DOHH2 (cell line): ENCODE measurements at regions not wholly inside any gene's neighbourhood (a gene's known extent, or its start where the extent isn't known, plus 50 kb on each side); places are given as distances from the start of the nearest gene placed in this dataset.

Experiments
- H3F3A ChIP-seq: fragments of 200-600 bp; sonication (generic), shearing (Covaris generic); 2 replicates; pipeline ENCODE4 v1.6.0; 2016; ENCODE audit warnings: antibody characterized with exemption, mild to moderate bottlenecking; ENCODE audit not compliant: control insufficient read depth, insufficient read depth
- H3K27ac ChIP-seq: fragments of 200-600 bp; sonication (generic); 2 replicates; pipeline ENCODE4 v1.5.1; 2014; ENCODE audit warnings: low read depth, mild to moderate bottlenecking, low read length, moderate library complexity
- H3K27me3 ChIP-seq: fragments of 200-600 bp; sonication (generic); 2 replicates; pipeline ENCODE4 v1.6.1; 2014; ENCODE audit warnings: mild to moderate bottlenecking, low read length, mixed read lengths; ENCODE audit not compliant: control insufficient read depth
- H3K36me3 ChIP-seq: fragments of 200-600 bp; sonication (generic); 2 replicates; pipeline ENCODE4 v1.6.1; 2014; ENCODE audit warnings: mild to moderate bottlenecking, low read length, moderate library complexity, mixed read lengths; ENCODE audit not compliant: control insufficient read depth
- H3K4me1 ChIP-seq: fragments of 200-600 bp; sonication (generic); 2 replicates; pipeline ENCODE4 v1.6.1; 2014; ENCODE audit warnings: mild to moderate bottlenecking, low read length, mixed read lengths; ENCODE audit not compliant: control insufficient read depth
- H3K4me2 ChIP-seq: fragments of 200-600 bp; sonication (generic); 2 replicates; pipeline ENCODE4 v1.6.0; 2014; ENCODE audit warnings: mild to moderate bottlenecking, low read length, moderate library complexity
- H3K4me3 ChIP-seq: fragments of 200-600 bp; sonication (generic); 2 replicates; pipeline ENCODE4 v1.5.1; 2014; ENCODE audit warnings: mild to moderate bottlenecking, low read length, mixed read lengths
- H3K79me2 ChIP-seq: fragments of 200-600 bp; sonication (generic); 2 replicates; pipeline ENCODE4 v1.6.1; 2014; ENCODE audit warnings: mild to moderate bottlenecking, low read length, mixed read lengths; ENCODE audit not compliant: control insufficient read depth
- H3K9me2 ChIP-seq: fragments of 200-600 bp; sonication (generic); replicated peaks from 2 replicates; pipeline ENCODE4 v1.6.1; 2014; ENCODE audit warnings: mild to moderate bottlenecking, low read length, mixed read lengths; ENCODE audit not compliant: control insufficient read depth
- H3K9me3 ChIP-seq: fragments of 200-600 bp; sonication (generic); 2 replicates; pipeline ENCODE4 v1.6.1; 2014; ENCODE audit warnings: antibody characterized with exemption, low read length, mixed read lengths; ENCODE audit not compliant: control insufficient read depth, insufficient read depth
- H4K20me1 ChIP-seq: fragments of 200-600 bp; sonication (generic); 2 replicates; pipeline ENCODE4 v1.6.0; 2014; ENCODE audit warnings: low read depth, mild to moderate bottlenecking, antibody characterized with exemption, low read length, moderate library complexity; ENCODE audit not compliant: control insufficient read depth, insufficient read depth
- CTCF ChIP-seq: fragments of 200-600 bp; sonication (generic); IDR thresholded peaks from one replicate; pipeline ENCODE4 v1.5.1; 2014; ENCODE audit warnings: antibody characterized with exemption, mild to moderate bottlenecking, low read depth, low read length; ENCODE audit not compliant: poor library complexity, severe bottlenecking
- EZH2phosphoT487 ChIP-seq: fragments of 200-600 bp; sonication (generic); IDR thresholded peaks from 2 replicates; pipeline ENCODE4 v1.6.1; 2017; ENCODE audit warnings: borderline replicate concordance, mild to moderate bottlenecking, antibody characterized with exemption, low read length, moderate library complexity, mixed read lengths

DNA sequence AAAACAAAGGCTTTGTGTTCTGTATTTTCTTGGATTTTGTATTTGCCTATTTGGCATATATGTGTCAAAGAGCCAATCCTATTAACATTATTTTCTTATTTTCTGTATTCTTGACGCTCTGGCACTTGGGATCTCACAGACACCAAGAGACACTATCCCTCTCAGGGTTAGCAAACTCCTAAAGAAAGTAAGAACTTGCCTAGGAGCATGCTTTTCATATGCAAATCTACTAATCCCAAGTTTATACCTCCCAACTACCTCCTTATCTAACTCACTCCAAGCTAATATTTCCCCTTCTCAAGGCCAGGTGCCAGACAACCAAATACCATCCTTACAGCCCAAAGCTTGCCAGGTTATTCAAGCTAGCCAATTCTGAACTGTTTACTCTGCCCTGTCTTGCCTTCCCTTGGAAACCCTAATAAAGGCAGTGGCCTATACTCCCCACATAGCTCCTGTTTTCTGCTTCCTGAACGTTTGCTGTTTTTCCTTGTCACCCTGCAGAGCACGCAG is 455.4 kb upstream of the ANO3 start:
- Histone ChIP-seq H3K4me1 (no peaks in the 10 kb centered on the region), H3K27me3 (no peaks in the 10 kb centered on the region), H3K79me2 (no peaks in the 10 kb centered on the region), H3K9me2 (no peaks in the 10 kb centered on the region), H3K4me2 (no peak overlapping the region), H3F3A (no peaks in the 10 kb centered on the region), H3K4me3 (no peak overlapping the region), H3K27ac (no peak overlapping the region), H3K9me3 (no peaks in the 10 kb centered on the region), H4K20me1 (no peaks in the 10 kb centered on the region), H3K36me3 (no peaks in the 10 kb centered on the region)
- no peak for TF ChIP-seq EZH2phosphoT487
- TF ChIP-seq CTCF: no peak

- Histone ChIP-seq H3K27me3 (no peaks in the 10 kb centered on the region), H3K4me2 (no peak overlapping the region), H3K4me3 (no peak overlapping the region), H3K36me3 (no peaks in the 10 kb centered on the region), H4K20me1 (no peaks in the 10 kb centered on the region), H3K9me2 (no peaks in the 10 kb centered on the region), H3K79me2 (no peaks in the 10 kb centered on the region), H3K4me1 (no peaks in the 10 kb centered on the region), H3K27ac (no peak overlapping the region), H3F3A (no peaks in the 10 kb centered on the region), H3K9me3 (no peaks in the 10 kb centered on the region)
- TF ChIP-seq CTCF (no peak), EZH2phosphoT487 (no peak)
These were observed 445.9 kb upstream of the ANO3 start for GRCh38 chr11:25886036-25886435.

DNA sequence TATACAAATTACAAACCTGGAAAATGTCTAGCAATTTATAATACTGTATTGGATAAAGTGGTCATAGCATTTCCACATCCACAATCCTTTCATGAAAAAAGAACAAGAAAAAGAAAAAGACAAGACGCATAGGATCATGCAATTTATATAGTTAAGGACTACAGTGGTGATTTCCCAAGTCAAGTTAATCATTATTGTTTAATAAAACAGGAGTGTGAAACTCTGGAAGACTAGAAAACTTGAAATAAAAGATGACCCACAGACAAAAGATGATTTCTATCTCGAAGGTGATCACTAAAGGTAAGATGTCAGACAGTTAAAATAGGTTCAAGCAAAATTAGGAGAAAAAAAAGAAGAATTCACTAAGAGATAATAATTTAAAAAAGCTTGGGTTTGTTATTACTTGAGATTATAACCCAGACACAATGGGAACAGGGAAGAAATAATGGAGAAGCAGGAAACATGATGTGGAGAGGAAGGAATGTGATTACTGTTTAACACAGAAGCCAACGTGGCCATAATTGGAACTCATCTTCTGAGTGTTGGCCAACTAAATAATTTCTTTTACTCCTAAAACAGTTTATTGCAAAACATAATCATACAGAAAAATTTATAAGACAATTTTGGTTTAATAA is 441.2 kb upstream of the ANO3 start:
- Histone ChIP-seq H3K27me3 (no peaks in the 10 kb centered on the region), H3K36me3 (no peaks in the 10 kb centered on the region), H3F3A (no peaks in the 10 kb centered on the region), H3K9me3 (no peaks in the 10 kb centered on the region), H3K27ac (no peak overlapping the region), H3K4me3 (no peak overlapping the region), H4K20me1 (no peaks in the 10 kb centered on the region), H3K4me1 (no peaks in the 10 kb centered on the region), H3K79me2 (no peaks in the 10 kb centered on the region), H3K4me2 (no peak overlapping the region), H3K9me2 (no peaks in the 10 kb centered on the region)
- TF ChIP-seq CTCF (no peak), EZH2phosphoT487 (no peak)
